ENCODE measurements at regions not wholly inside any gene's neighbourhood (a gene's known extent, or its start where the extent isn't known, plus 50 kb on each side); places are given as distances from the start of the nearest gene placed in this dataset.

GRCh38 chr3:24661175-24661584, 166.5 kb upstream of the THRB start:
- TF ChIP-seq EZH2 (IDR thresholded peaks at IDR 0.05; ENCODE audit: low read depth, low read length, severe bottlenecking) = no peak
- no peak for TF ChIP-seq CTCF (IDR thresholded peaks at IDR 0.05; ENCODE audit: control extremely low read depth in 1 of 3, insufficient read depth in 1 of 3, low read depth in 1 of 3, low read length in 3 of 3)
- no peak for TF ChIP-seq POLR2A (IDR thresholded peaks at IDR 0.05; ENCODE audit: control extremely low read depth in 1 of 2, low read depth in 2 of 2, low read length in 2 of 2)
- TF ChIP-seq, protein P1, sequence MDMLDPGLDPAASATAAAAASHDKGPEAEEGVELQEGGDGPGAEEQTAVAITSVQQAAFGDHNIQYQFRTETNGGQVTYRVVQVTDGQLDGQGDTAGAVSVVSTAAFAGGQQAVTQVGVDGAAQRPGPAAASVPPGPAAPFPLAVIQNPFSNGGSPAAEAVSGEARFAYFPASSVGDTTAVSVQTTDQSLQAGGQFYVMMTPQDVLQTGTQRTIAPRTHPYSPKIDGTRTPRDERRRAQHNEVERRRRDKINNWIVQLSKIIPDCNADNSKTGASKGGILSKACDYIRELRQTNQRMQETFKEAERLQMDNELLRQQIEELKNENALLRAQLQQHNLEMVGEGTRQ (IDR thresholded peaks at IDR 0.05; ENCODE audit: low read length) = no peak
- TF ChIP-seq JUND (IDR thresholded peaks at IDR 0.05; ENCODE audit: low read length) = no peak

All from H1 (cell line).